ENCODE measurements at regions not wholly inside any gene's neighbourhood (a gene's known extent, or its start where the extent isn't known, plus 50 kb on each side); places are given as distances from the start of the nearest gene placed in this dataset.

DNA sequence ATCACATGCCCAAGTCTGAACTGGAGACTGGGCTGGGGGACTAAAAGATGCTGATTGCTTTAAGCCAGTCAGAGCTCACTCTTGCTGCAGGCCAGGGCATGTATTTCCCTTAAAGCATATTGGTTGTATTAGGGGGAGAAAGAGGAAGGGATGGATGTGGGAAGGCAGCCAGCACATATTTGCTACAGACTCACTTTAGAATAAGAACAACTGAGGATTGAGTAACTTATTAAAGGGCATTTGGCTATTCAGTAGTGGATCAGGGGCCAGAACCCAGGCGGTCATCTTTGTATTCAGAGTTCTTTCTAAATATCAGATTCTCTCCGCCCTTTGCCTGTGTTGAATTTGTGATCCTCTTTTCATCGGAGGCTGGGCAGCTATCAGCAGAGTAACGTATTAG lies 231.7 kb downstream of the HAPSTR1 start:
- Mint-ChIP-seq H3K4me1 (peaks cover 3% of the 10 kb centered on the region), H3K27ac (no peak overlapping the region), H3K4me3 (no peak overlapping the region), H3K27me3 (ENCODE audit: insufficient read depth) (no peaks in the 10 kb centered on the region), H3K9me3 (no peaks in the 10 kb centered on the region), H3K36me3 (ENCODE audit: low read depth) (no peaks in the 10 kb centered on the region)
- Histone ChIP-seq H3K27ac (ENCODE audit: low read depth, low read length) (no peak overlapping the region), H3K4me1 (ENCODE audit: control insufficient read depth, insufficient read depth, low read length) (no peaks in the 10 kb centered on the region), H3K9ac (ENCODE audit: extremely low read depth, low read length, poor library complexity, severe bottlenecking) (no peak overlapping the region), H3K9me3 (ENCODE audit: control insufficient read depth, low read length) (no peaks in the 10 kb centered on the region), H3K27me3 (ENCODE audit: control insufficient read depth, insufficient read depth, low read length, poor library complexity, severe bottlenecking) (no peaks in the 10 kb centered on the region), H3K4me3 (ENCODE audit: low read length) (no peak overlapping the region), H3K36me3 (ENCODE audit: control insufficient read depth, insufficient read depth, low read length) (no peaks in the 10 kb centered on the region)
- DNase-seq = no peak
- 78 to 84% methylated on average over 4 of the region's 4 CpGs for WGBS, 2 experiments (ENCODE audit: insufficient coverage in 1 of 2, insufficient read length in 1 of 2)
- TF ChIP-seq, protein P1, sequence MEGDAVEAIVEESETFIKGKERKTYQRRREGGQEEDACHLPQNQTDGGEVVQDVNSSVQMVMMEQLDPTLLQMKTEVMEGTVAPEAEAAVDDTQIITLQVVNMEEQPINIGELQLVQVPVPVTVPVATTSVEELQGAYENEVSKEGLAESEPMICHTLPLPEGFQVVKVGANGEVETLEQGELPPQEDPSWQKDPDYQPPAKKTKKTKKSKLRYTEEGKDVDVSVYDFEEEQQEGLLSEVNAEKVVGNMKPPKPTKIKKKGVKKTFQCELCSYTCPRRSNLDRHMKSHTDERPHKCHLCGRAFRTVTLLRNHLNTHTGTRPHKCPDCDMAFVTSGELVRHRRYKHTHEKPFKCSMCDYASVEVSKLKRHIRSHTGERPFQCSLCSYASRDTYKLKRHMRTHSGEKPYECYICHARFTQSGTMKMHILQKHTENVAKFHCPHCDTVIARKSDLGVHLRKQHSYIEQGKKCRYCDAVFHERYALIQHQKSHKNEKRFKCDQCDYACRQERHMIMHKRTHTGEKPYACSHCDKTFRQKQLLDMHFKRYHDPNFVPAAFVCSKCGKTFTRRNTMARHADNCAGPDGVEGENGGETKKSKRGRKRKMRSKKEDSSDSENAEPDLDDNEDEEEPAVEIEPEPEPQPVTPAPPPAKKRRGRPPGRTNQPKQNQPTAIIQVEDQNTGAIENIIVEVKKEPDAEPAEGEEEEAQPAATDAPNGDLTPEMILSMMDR (conservative IDR thresholded peaks at IDR 0.05) = no peak

DNA sequence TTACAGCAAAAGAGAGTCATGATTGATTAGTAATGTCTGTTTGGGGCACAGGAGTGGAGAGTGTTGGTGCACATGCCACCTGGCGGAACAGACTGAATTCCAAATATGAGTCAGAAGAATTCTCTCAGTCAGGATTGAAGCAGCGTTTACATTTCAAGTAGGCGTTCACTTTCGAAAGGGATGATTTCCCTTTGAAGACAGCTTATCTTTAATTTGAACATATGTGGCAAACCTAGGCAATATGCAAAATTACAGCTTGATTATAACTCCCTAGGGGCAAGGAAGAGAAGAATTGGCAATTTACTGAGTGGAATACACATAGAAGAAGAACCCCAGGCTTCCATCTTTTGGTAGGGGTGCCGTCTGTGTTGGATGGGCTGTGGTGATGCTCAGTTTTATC lies 235.8 kb downstream of the HAPSTR1 start:
- Mint-ChIP-seq H3K36me3 (ENCODE audit: low read depth) (no peaks in the 10 kb centered on the region), H3K9me3 (no peaks in the 10 kb centered on the region), H3K27me3 (ENCODE audit: insufficient read depth) (no peaks in the 10 kb centered on the region), H3K4me3 (no peak overlapping the region), H3K4me1 (peaks cover 3% of the 10 kb centered on the region), H3K27ac (no peak overlapping the region)
- no peaks in the 10 kb centered on the region for H3K9me3 ChIP-seq (ENCODE audit: control insufficient read depth, low read length)
- H3K4me1 ChIP-seq (ENCODE audit: control insufficient read depth, insufficient read depth, low read length) = no peaks in the 10 kb centered on the region
- no peak overlapping the region for H3K27ac ChIP-seq (ENCODE audit: low read depth, low read length)
- peak; percentile 21 for DNase-seq
- no peak overlapping the region for H3K4me3 ChIP-seq (ENCODE audit: low read length)
- H3K9ac ChIP-seq (ENCODE audit: extremely low read depth, low read length, poor library complexity, severe bottlenecking) = no peak overlapping the region
- H3K36me3 ChIP-seq (ENCODE audit: control insufficient read depth, insufficient read depth, low read length) = no peaks in the 10 kb centered on the region
- H3K27me3 ChIP-seq (ENCODE audit: control insufficient read depth, insufficient read depth, low read length, poor library complexity, severe bottlenecking) = no peaks in the 10 kb centered on the region
- TF ChIP-seq, protein P1 (conservative IDR thresholded peaks at IDR 0.05) = no peak
- WGBS, 2 experiments (ENCODE audit: insufficient coverage in 1 of 2, insufficient read length in 1 of 2) = 95 to 100% methylated on average over 4 to 5 of the region's 5 CpGs

DNA sequence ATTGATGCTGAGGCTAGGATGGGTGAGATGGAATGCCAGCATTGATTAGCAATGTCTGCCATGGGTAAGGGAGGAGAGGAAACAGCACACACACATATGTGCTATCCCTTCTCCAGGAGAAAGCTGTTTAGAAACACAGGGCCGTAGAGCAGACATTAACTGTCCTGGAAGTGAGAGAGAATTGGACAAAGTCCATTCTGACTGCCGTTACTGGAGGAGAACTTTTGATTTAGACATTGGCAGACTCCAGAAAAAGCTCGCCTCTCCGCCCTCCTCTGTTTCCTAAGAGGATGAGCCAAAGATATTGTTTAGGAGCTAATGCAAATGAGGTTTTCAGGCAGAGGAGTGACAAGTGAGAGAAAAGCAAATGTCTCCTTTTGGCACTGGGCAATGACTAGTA lies 237.0 kb downstream of the HAPSTR1 start:
- Histone ChIP-seq H3K27me3 (ENCODE audit: control insufficient read depth, insufficient read depth, low read length, poor library complexity, severe bottlenecking) (no peaks in the 10 kb centered on the region), H3K4me3 (ENCODE audit: low read length) (no peak overlapping the region), H3K36me3 (ENCODE audit: control insufficient read depth, insufficient read depth, low read length) (no peaks in the 10 kb centered on the region), H3K27ac (ENCODE audit: low read depth, low read length) (no peak overlapping the region), H3K4me1 (ENCODE audit: control insufficient read depth, insufficient read depth, low read length) (no peaks in the 10 kb centered on the region), H3K9me3 (ENCODE audit: control insufficient read depth, low read length) (peaks cover 6% of the 10 kb centered on the region), H3K9ac (ENCODE audit: extremely low read depth, low read length, poor library complexity, severe bottlenecking) (no peak overlapping the region)
- peak; percentile 3 for DNase-seq
- H3K36me3 Mint-ChIP-seq (ENCODE audit: low read depth) = no peaks in the 10 kb centered on the region
- no peak overlapping the region for H3K4me3 Mint-ChIP-seq
- no peaks in the 10 kb centered on the region for H3K9me3 Mint-ChIP-seq
- H3K27ac Mint-ChIP-seq = no peak overlapping the region
- no peaks in the 10 kb centered on the region for H3K27me3 Mint-ChIP-seq (ENCODE audit: insufficient read depth)
- TF ChIP-seq, protein P1 (conservative IDR thresholded peaks at IDR 0.05) = no peak
- WGBS, 2 experiments (ENCODE audit: insufficient coverage in 1 of 2, insufficient read length in 1 of 2) = 90 to 95% methylated on average over 4 of the region's 4 CpGs
- H3K4me1 Mint-ChIP-seq = no peaks in the 10 kb centered on the region
